CD14-positive monocyte (primary cell): ENCODE measurements at regions not wholly inside any gene's neighbourhood (a gene's known extent, or its start where the extent isn't known, plus 50 kb on each side); places are given as distances from the start of the nearest gene placed in this dataset.

Experiments
- DNase-seq, 3 donors: peaks; one replicate each; pipeline ENCODE4 v3.0.0-alpha.2; 2011 to 2022
- H2AFZ ChIP-seq: 2 replicates; pipeline ENCODE4 v1.6.0; 2012; ENCODE audit warnings: mild to moderate bottlenecking, low read depth, low read length, inconsistent platforms; ENCODE audit not compliant: insufficient read depth, poor library complexity, severe bottlenecking
- H3K27ac ChIP-seq, 2 donors: 1 replicate in 1 of 2; 2 replicates in 1 of 2; pipeline ENCODE4 v1.5.1; 2012 to 2013; ENCODE audit warnings: low read length in 2 of 2, control low read depth in 1 of 2, inconsistent platforms in 1 of 2, low read depth in 1 of 2, mild to moderate bottlenecking in 1 of 2
- H3K27me3 ChIP-seq, 2 donors: one replicate each; pipeline versions ENCODE4 v1.6.0 to v1.6.1; 2011 to 2013; ENCODE audit warnings: low read length in 2 of 2; ENCODE audit not compliant: control insufficient read depth in 2 of 2, insufficient read depth in 2 of 2
- H3K36me3 ChIP-seq, 2 donors: replicated peaks in 1 of 2; 1 replicate in 1 of 2; 2 replicates in 1 of 2; pipeline versions ENCODE4 v1.5.1 to v1.6.1; 2012 to 2013; ENCODE audit warnings: low read length in 2 of 2, control low read depth in 1 of 2, inconsistent platforms in 1 of 2, mild to moderate bottlenecking in 1 of 2; ENCODE audit not compliant: insufficient read depth in 2 of 2, control insufficient read depth in 1 of 2
- H3K4me1 ChIP-seq, 2 donors: 1 replicate in 1 of 2; 2 replicates in 1 of 2; pipeline versions ENCODE4 v1.5.1 to v1.6.1; 2012 to 2013; ENCODE audit warnings: low read length in 2 of 2, control low read depth in 1 of 2, inconsistent platforms in 1 of 2, mild to moderate bottlenecking in 1 of 2, moderate library complexity in 1 of 2; ENCODE audit not compliant: insufficient read depth in 2 of 2, control insufficient read depth in 1 of 2
- H3K4me2 ChIP-seq: replicated peaks from 2 replicates; pipeline ENCODE3; 2012; ENCODE audit warnings: low read length, moderate library complexity, mild to moderate bottlenecking; ENCODE audit not compliant: poor library complexity, severe bottlenecking; ENCODE audit errors: extremely low read depth
- H3K4me3 ChIP-seq, 3 experiments: fragments of 200-600 bp in 1 of 3; sonication (generic) in 1 of 3; replicated peaks in 1 of 3; 1 replicate in 2 of 3; 2 replicates in 1 of 3; pipeline ENCODE4 v1.5.1; 2011 to 2013; ENCODE audit warnings: low read length in 3 of 3, mild to moderate bottlenecking in 3 of 3, control low read depth in 2 of 3, low read depth in 2 of 3, inconsistent platforms in 1 of 3, moderate library complexity in 1 of 3
- H3K79me2 ChIP-seq: 2 replicates; pipeline ENCODE4 v1.6.0; 2012; ENCODE audit warnings: mild to moderate bottlenecking, control low read depth, inconsistent platforms, low read length, moderate library complexity; ENCODE audit not compliant: insufficient read depth
- H3K9ac ChIP-seq: 2 replicates; pipeline ENCODE4 v1.6.0; 2017; ENCODE audit warnings: low read length, mild to moderate bottlenecking; ENCODE audit not compliant: insufficient read depth, poor library complexity, severe bottlenecking
- H3K9me3 ChIP-seq, 2 donors: replicated peaks in 1 of 2; 1 replicate in 1 of 2; 2 replicates in 1 of 2; pipeline versions ENCODE4 v1.5.1 to v1.6.1; 2012 to 2013; ENCODE audit warnings: low read length in 2 of 2, control low read depth in 1 of 2; ENCODE audit not compliant: control insufficient read depth in 1 of 2, insufficient read depth in 1 of 2
- H4K20me1 ChIP-seq: 2 replicates; pipeline ENCODE4 v1.6.0; 2012; ENCODE audit warnings: mild to moderate bottlenecking, low read length, control low read depth, moderate library complexity; ENCODE audit not compliant: insufficient read depth
- H3K27ac Mint-ChIP-seq, 7 donors: one replicate each; pipeline ENCODE4 v1.8.0; 2020; ENCODE audit warnings: mild to moderate bottlenecking in 7 of 7, mixed read lengths in 7 of 7, moderate library complexity in 6 of 7, inconsistent platforms in 2 of 7
- H3K27me3 Mint-ChIP-seq, 3 donors: one replicate each; pipeline ENCODE4 v1.8.0; 2021 to 2022; ENCODE audit warnings: low read depth in 3 of 3, mild to moderate bottlenecking in 3 of 3, mixed read lengths in 3 of 3, moderate library complexity in 3 of 3, inconsistent platforms in 1 of 3
- H3K36me3 Mint-ChIP-seq, 2 donors: one replicate each; pipeline ENCODE4 v1.8.0; 2020; ENCODE audit warnings: mixed read lengths in 2 of 2, inconsistent platforms in 1 of 2, mild to moderate bottlenecking in 1 of 2
- H3K4me1 Mint-ChIP-seq: one replicate; pipeline ENCODE4 v1.8.0; 2020; ENCODE audit warnings: mild to moderate bottlenecking, mixed read lengths
- H3K4me3 Mint-ChIP-seq, 2 donors: one replicate each; pipeline ENCODE4 v1.8.0; 2020; ENCODE audit warnings: mild to moderate bottlenecking in 2 of 2, mixed read lengths in 2 of 2, moderate library complexity in 1 of 2
- H3K9me3 Mint-ChIP-seq, 7 donors: one replicate each; pipeline ENCODE4 v1.8.0; 2020 to 2022; ENCODE audit warnings: mixed read lengths in 7 of 7, mild to moderate bottlenecking in 6 of 7, moderate library complexity in 6 of 7, inconsistent platforms in 2 of 7
- CTCF ChIP-seq: fragments of 200-600 bp; IDR thresholded peaks from one replicate; pipeline ENCODE4 v1.8.0; 2022; ENCODE audit warnings: antibody characterized with exemption, mild to moderate bottlenecking
- WGBS: methylation state at CpG from one replicate; pipeline ENCODE4 v1.1.5; 2013; ENCODE audit warnings: missing lambda C conversion rate; ENCODE audit not compliant: insufficient coverage; 5-methylcytosine and 5-hydroxymethylcytosine counted together
- intact Hi-C, 2 donors: fragments of 100-400 bp; cut with micrococcal nuclease; formaldehyde crosslinking; loops; one replicate each; pipeline versions ENCODE4 v1.15.0 to v1.15.1; 2023

- Histone ChIP-seq H3K9me3 (peaks cover 21 to 32% of the 10 kb centered on the region in 2 donors), H3K4me3 (no peak overlapping the region), H3K27ac (no peak overlapping the region), H3K9ac (no peak overlapping the region), H3K79me2 (no peaks in the 10 kb centered on the region), H3K36me3 (no peaks in the 10 kb centered on the region), H2AFZ (no peak overlapping the region), H3K4me1 (no peaks in the 10 kb centered on the region), H3K27me3 (no peaks in the 10 kb centered on the region), H4K20me1 (no peaks in the 10 kb centered on the region), H3K4me2 (no peak overlapping the region)
- H3K27ac Mint-ChIP-seq, result no peak overlapping the region
- no peak for TF ChIP-seq CTCF
- intact Hi-C loops, result no loop called here
- no peaks in the 10 kb centered on the region for H3K4me1 Mint-ChIP-seq
- DNase-seq, result no peak
- H3K36me3 Mint-ChIP-seq, result no peaks in the 10 kb centered on the region
- WGBS, result no CpG with 5 or more reads among the region's 2 CpGs
- peaks cover 0 to 21% (median 11%) of the 10 kb centered on the region in 7 donors for H3K9me3 Mint-ChIP-seq
- no peaks in the 10 kb centered on the region for H3K27me3 Mint-ChIP-seq
- no peak overlapping the region for H3K4me3 Mint-ChIP-seq
Measured at GRCh38 chr5:27474047-27474309, 435.6 kb upstream of the CDH9 start.

DNA sequence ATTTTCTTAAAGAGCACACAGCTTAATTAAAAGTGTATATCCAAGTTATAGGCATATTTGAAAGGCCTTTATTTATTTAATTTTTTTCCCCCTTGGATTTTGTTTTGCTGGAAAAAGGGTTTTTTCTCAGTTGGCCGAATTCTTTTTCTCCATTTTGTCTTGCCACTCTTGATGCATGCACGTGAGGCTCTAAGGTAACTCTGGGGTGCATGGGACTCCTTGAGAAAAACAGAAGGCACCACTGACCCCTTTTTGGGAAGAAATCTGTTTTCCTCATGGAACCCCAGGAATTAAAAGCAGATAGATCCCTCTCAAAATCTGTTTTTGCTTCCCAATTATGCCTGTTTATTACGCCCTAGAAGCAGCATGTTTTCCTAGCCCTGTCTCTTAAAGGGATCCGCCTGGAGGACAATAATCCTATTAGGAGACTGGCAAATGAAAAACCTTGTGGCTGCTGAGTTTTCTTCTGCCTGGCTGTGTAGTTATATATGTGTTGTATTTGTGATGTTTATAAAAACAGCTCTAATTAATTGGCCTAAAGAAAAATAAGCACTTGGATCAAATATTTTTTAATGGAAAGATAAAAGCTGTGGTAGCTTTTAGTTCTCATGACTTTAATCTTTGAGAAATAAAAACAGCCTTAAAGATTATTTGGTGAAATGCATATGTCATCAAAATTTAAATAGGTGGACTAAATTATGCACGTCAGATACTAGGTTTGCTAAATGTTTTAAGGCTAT lies 435.1 kb upstream of the CDH9 start:
- intact Hi-C loops, result no loop called here
- no peak overlapping the region for H3K4me3 ChIP-seq
- no peak for DNase-seq
- no peak overlapping the region for H2AFZ ChIP-seq
- Mint-ChIP-seq H3K36me3 (no peaks in the 10 kb centered on the region), H3K9me3 (peaks cover 0 to 21% (median 11%) of the 10 kb centered on the region in 7 donors), H3K27me3 (no peaks in the 10 kb centered on the region), H3K27ac (no peak overlapping the region), H3K4me1 (no peaks in the 10 kb centered on the region), H3K4me3 (no peak overlapping the region)
- no peaks in the 10 kb centered on the region for H3K4me1 ChIP-seq
- H3K4me2 ChIP-seq, result no peak overlapping the region
- no peak overlapping the region for H3K27ac ChIP-seq
- 100% methylated on average over 3 of the region's 5 CpGs for WGBS
- no peaks in the 10 kb centered on the region for H4K20me1 ChIP-seq
- no peak for TF ChIP-seq CTCF
- H3K9me3 ChIP-seq, result peaks cover 21 to 32% of the 10 kb centered on the region in 2 donors
- H3K9ac ChIP-seq, result no peak overlapping the region
- no peaks in the 10 kb centered on the region for H3K79me2 ChIP-seq
- no peaks in the 10 kb centered on the region for H3K36me3 ChIP-seq
- H3K27me3 ChIP-seq, result no peaks in the 10 kb centered on the region
